Loucy (cell line): ENCODE measurements at regions not wholly inside any gene's neighbourhood (a gene's known extent, or its start where the extent isn't known, plus 50 kb on each side); places are given as distances from the start of the nearest gene placed in this dataset.
"Not testable (repeated sequence)": the region's sequence is repeated elsewhere in the genome, so short reads cannot be mapped to it uniquely, and the experiment has no call there.

ENCODE experiments used
- H2AFZ ChIP-seq: fragments of 200-600 bp; sonication (generic); 2 replicates; pipeline ENCODE4 v1.6.0; 2016; ENCODE audit warnings: antibody characterized with exemption, mild to moderate bottlenecking, low read length, moderate library complexity
- H3F3A ChIP-seq: fragments of 200-600 bp; 2 replicates; pipeline ENCODE4 v1.6.0; 2016; ENCODE audit warnings: antibody characterized with exemption, low read depth, mild to moderate bottlenecking
- H3K27me3 ChIP-seq: fragments of 200-600 bp; sonication (generic); 2 replicates; pipeline ENCODE4 v1.6.1; 2014; ENCODE audit warnings: low read length, mild to moderate bottlenecking; ENCODE audit not compliant: insufficient read depth, poor library complexity, severe bottlenecking
- H3K36me3 ChIP-seq: fragments of 200-600 bp; sonication (generic); 2 replicates; pipeline ENCODE4 v1.6.1; 2016; ENCODE audit warnings: low read length; ENCODE audit not compliant: insufficient read depth
- H3K4me1 ChIP-seq: fragments of 200-600 bp; sonication (generic); 2 replicates; pipeline ENCODE4 v1.5.1; 2014; ENCODE audit warnings: low read length, mild to moderate bottlenecking; ENCODE audit not compliant: insufficient read depth, poor library complexity, severe bottlenecking
- H3K4me2 ChIP-seq: fragments of 200-600 bp; sonication (generic); 2 replicates; pipeline ENCODE4 v1.6.0; 2014; ENCODE audit warnings: antibody characterized with exemption, low read length, low read depth, mild to moderate bottlenecking; ENCODE audit not compliant: poor library complexity, severe bottlenecking
- H3K4me3 ChIP-seq: fragments of 200-600 bp; sonication (generic); 2 replicates; pipeline ENCODE4 v1.5.1; 2014; ENCODE audit warnings: low read length, mild to moderate bottlenecking, mixed read lengths; ENCODE audit not compliant: poor library complexity, severe bottlenecking
- H3K79me2 ChIP-seq: fragments of 200-600 bp; sonication (generic); 2 replicates; pipeline ENCODE4 v1.6.1; 2014; ENCODE audit warnings: low read length; ENCODE audit not compliant: insufficient read depth
- H3K9ac ChIP-seq: fragments of 200-600 bp; sonication (generic); 2 replicates; pipeline ENCODE4 v1.6.0; 2014; ENCODE audit warnings: mild to moderate bottlenecking, low read depth, low read length, moderate library complexity; ENCODE audit not compliant: poor library complexity, severe bottlenecking
- H3K9me2 ChIP-seq: fragments of 200-600 bp; sonication (generic); replicated peaks from 2 replicates; pipeline ENCODE4 v1.6.1; 2016; ENCODE audit warnings: low read depth, low read length, mixed read lengths
- H3K9me3 ChIP-seq: fragments of 200-600 bp; sonication (generic); 2 replicates; pipeline ENCODE4 v1.6.1; 2014; ENCODE audit warnings: mild to moderate bottlenecking, antibody characterized with exemption, low read length, low read depth; ENCODE audit not compliant: insufficient read depth
- H4K20me1 ChIP-seq: fragments of 200-600 bp; sonication (generic); 2 replicates; pipeline ENCODE4 v1.6.0; 2014; ENCODE audit warnings: antibody characterized with exemption, low read length, mild to moderate bottlenecking; ENCODE audit not compliant: insufficient read depth, poor library complexity, severe bottlenecking
- CTCF ChIP-seq: fragments of 200-600 bp; sonication (generic); conservative IDR thresholded peaks from 2 replicates; pipeline ENCODE4 v1.5.1; 2014; ENCODE audit warnings: mild to moderate bottlenecking, antibody characterized with exemption, low read length
- EZH2phosphoT487 ChIP-seq: fragments of 200-600 bp; IDR thresholded peaks from 2 replicates; pipeline ENCODE4 v1.6.1; 2018; ENCODE audit warnings: antibody characterized with exemption, mild to moderate bottlenecking, moderate library complexity, borderline replicate concordance

- Histone ChIP-seq H3F3A (no peaks in the 10 kb centered on the region), H3K79me2 (no peaks in the 10 kb centered on the region), H3K4me1 (no peaks in the 10 kb centered on the region), H4K20me1 (no peaks in the 10 kb centered on the region), H3K27me3 (no peaks in the 10 kb centered on the region), H3K9ac (no peak overlapping the region), H3K9me2 (no peaks in the 10 kb centered on the region), H2AFZ (no peak overlapping the region), H3K4me3 (no peak overlapping the region), H3K36me3 (no peaks in the 10 kb centered on the region), H3K4me2 (no peak overlapping the region), H3K9me3 (no peaks in the 10 kb centered on the region)
- no peak for TF ChIP-seq CTCF
- no peak for TF ChIP-seq EZH2phosphoT487
These were observed 144.2 kb upstream of the CITED2 start for GRCh38 chr6:139518556-139519091.

GRCh38 chr6:139517998-139518555 lies 143.6 kb upstream of the CITED2 start:
- H3K9me3 ChIP-seq, H3K4me2 ChIP-seq, H3K79me2 ChIP-seq, H3K27me3 ChIP-seq, H3K36me3 ChIP-seq, H2AFZ ChIP-seq, H3K9me2 ChIP-seq, H3K9ac ChIP-seq, H3K4me3 ChIP-seq, H3K4me1 ChIP-seq, H4K20me1 ChIP-seq, H3F3A ChIP-seq: not testable (repeated sequence)

- Histone ChIP-seq H3K4me1 (no peaks in the 10 kb centered on the region), H3K9ac (no peak overlapping the region), H3K9me2 (no peaks in the 10 kb centered on the region), H3K79me2 (no peaks in the 10 kb centered on the region), H3K36me3 (no peaks in the 10 kb centered on the region), H2AFZ (no peak overlapping the region), H3K27me3 (no peaks in the 10 kb centered on the region), H3F3A (no peaks in the 10 kb centered on the region), H3K9me3 (no peaks in the 10 kb centered on the region), H3K4me3 (no peak overlapping the region), H4K20me1 (no peaks in the 10 kb centered on the region), H3K4me2 (no peak overlapping the region)
- TF ChIP-seq EZH2phosphoT487 (no peak), CTCF (no peak)
These were observed 141.1 kb upstream of the CITED2 start for GRCh38 chr6:139515511-139515910.

- Histone ChIP-seq H3K79me2 (no peaks in the 10 kb centered on the region), H4K20me1 (no peaks in the 10 kb centered on the region), H3K4me1 (no peaks in the 10 kb centered on the region), H3F3A (no peaks in the 10 kb centered on the region), H3K9ac (no peak overlapping the region), H3K36me3 (no peaks in the 10 kb centered on the region), H3K4me2 (no peak overlapping the region), H3K4me3 (no peak overlapping the region), H2AFZ (no peak overlapping the region), H3K9me2 (no peaks in the 10 kb centered on the region), H3K9me3 (no peaks in the 10 kb centered on the region), H3K27me3 (no peaks in the 10 kb centered on the region)
- TF ChIP-seq CTCF (no peak), EZH2phosphoT487 (no peak)
These were observed 140.4 kb upstream of the CITED2 start for GRCh38 chr6:139514819-139515218.
